Muscle of leg (tissue), 3 donors: ENCODE measurements at regions not wholly inside any gene's neighbourhood (a gene's known extent, or its start where the extent isn't known, plus 50 kb on each side); places are given as distances from the start of the nearest gene placed in this dataset.

Experiments used
- DNase-seq: peaks from one replicate; pipeline ENCODE4 v3.0.0; 2013
- H3K27ac ChIP-seq: one replicate; pipeline ENCODE4 v1.5.1; 2013; ENCODE audit warnings: mild to moderate bottlenecking, low read length, control low read depth
- H3K27me3 ChIP-seq: one replicate; pipeline ENCODE4 v1.6.1; 2013; ENCODE audit warnings: low read length; ENCODE audit not compliant: control insufficient read depth, insufficient read depth
- H3K36me3 ChIP-seq: one replicate; pipeline ENCODE4 v1.6.1; 2013; ENCODE audit warnings: low read length; ENCODE audit not compliant: control insufficient read depth, insufficient read depth
- H3K4me1 ChIP-seq: one replicate; pipeline ENCODE4 v1.6.1; 2013; ENCODE audit warnings: low read length; ENCODE audit not compliant: control insufficient read depth, insufficient read depth
- H3K4me3 ChIP-seq: one replicate; pipeline ENCODE4 v1.5.1; 2013; ENCODE audit warnings: low read length, control low read depth
- H3K9me3 ChIP-seq: replicated peaks from 2 replicates; pipeline ENCODE4 v1.6.1; 2013; ENCODE audit warnings: low read depth, low read length; ENCODE audit not compliant: control insufficient read depth
- WGBS: methylation state at CpG from one replicate; pipeline ENCODE4 v1.1.5; 2013; ENCODE audit warnings: missing lambda C conversion rate; ENCODE audit not compliant: insufficient coverage; 5-methylcytosine and 5-hydroxymethylcytosine counted together

DNA sequence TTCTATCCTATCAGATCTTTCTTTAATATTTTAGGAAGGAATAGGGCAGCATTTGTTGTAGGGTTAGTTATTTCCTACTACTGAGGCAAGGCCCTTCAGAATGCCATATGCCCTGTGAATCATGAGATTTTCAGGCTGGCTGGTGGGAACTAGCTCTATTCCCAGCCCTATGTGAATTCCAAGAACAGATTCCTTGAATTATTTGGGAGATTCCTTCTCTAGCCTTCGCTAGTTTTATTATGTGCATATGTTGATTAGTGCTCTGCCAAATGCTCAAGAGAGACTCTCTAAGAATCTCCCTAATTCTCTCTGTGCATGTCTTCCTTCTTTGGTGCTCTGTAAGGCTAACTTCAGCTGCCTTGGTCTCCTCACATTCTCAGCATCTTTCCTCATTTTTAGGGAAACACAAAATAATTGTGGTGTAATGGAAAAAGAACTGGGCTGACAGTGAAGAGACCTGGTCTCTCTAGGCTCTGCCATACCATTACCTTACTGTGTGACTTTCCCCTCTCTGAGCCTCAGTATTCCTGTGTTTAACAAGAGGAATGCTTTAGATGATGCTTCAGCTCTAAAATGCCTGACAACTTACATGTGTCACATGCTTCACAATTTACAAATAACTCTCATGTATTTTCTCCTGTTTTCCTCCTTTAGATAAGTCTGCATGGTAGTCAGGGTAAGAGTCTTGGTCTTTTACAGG is 79.7 kb downstream of the VMA21 start:
- no peak for DNase-seq
- Histone ChIP-seq H3K27me3 (no peaks in the 10 kb centered on the region), H3K27ac (no peak overlapping the region), H3K9me3 (no peaks in the 10 kb centered on the region), H3K4me3 (no peak overlapping the region), H3K4me1 (no peaks in the 10 kb centered on the region), H3K36me3 (no peaks in the 10 kb centered on the region)
- WGBS: no CpG with 5 or more reads among the region's 1 CpG

- no peaks in the 10 kb centered on the region for H3K27me3 ChIP-seq
- H3K4me3 ChIP-seq: no peak overlapping the region
- DNase-seq: peak; percentile 5
- H3K27ac ChIP-seq: no peak overlapping the region
- no peaks in the 10 kb centered on the region for H3K36me3 ChIP-seq
- no peaks in the 10 kb centered on the region for H3K4me1 ChIP-seq
- H3K9me3 ChIP-seq: no peaks in the 10 kb centered on the region
- 56% methylated on average over 4 of the region's 4 CpGs for WGBS
Measured at GRCh38 chrX:151478058-151478457, 81.1 kb downstream of the VMA21 start.

- Histone ChIP-seq H3K27ac (no peak overlapping the region), H3K27me3 (no peaks in the 10 kb centered on the region), H3K4me1 (no peaks in the 10 kb centered on the region), H3K36me3 (no peaks in the 10 kb centered on the region), H3K4me3 (no peak overlapping the region), H3K9me3 (no peaks in the 10 kb centered on the region)
- 42% methylated on average over 2 of the region's 2 CpGs for WGBS
- DNase-seq: no peak
Measured at GRCh38 chrX:151488677-151489076, 74.8 kb upstream of the PASD1 start.

- no peaks in the 10 kb centered on the region for H3K36me3 ChIP-seq
- no peaks in the 10 kb centered on the region for H3K27me3 ChIP-seq
- H3K9me3 ChIP-seq: no peaks in the 10 kb centered on the region
- H3K4me3 ChIP-seq: no peak overlapping the region
- H3K27ac ChIP-seq: no peak overlapping the region
- 43% methylated on average over 1 of the region's 2 CpGs for WGBS
- no peaks in the 10 kb centered on the region for H3K4me1 ChIP-seq
- DNase-seq: peak; percentile 13
Measured at GRCh38 chrX:151505796-151506195, 57.7 kb upstream of the PASD1 start.

DNA sequence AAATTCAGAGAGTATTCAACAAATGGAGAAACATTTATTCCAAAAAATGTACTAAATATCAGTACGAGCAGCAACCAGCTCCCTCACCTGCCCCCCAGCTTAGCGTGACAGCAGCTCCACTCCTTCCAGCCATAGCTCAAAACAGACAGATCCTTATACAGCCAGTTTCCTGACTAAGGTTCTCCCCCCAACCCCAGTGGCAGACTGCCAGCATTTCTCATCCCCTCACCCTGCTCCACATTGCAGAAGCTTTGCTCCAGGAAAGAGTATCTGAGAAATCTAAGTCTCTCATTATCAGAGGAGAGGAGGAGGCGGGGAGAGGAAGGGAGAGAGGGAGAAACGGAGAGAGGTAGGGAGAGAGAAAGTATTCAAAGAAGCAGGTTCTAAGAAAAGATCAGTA is 53.3 kb upstream of the PASD1 start:
- 42% methylated on average over 2 of the region's 4 CpGs for WGBS
- no peaks in the 10 kb centered on the region for H3K9me3 ChIP-seq
- no peaks in the 10 kb centered on the region for H3K27me3 ChIP-seq
- H3K4me1 ChIP-seq: no peaks in the 10 kb centered on the region
- H3K36me3 ChIP-seq: no peaks in the 10 kb centered on the region
- no peak overlapping the region for H3K4me3 ChIP-seq
- H3K27ac ChIP-seq: no peak overlapping the region
- no peak for DNase-seq

DNA sequence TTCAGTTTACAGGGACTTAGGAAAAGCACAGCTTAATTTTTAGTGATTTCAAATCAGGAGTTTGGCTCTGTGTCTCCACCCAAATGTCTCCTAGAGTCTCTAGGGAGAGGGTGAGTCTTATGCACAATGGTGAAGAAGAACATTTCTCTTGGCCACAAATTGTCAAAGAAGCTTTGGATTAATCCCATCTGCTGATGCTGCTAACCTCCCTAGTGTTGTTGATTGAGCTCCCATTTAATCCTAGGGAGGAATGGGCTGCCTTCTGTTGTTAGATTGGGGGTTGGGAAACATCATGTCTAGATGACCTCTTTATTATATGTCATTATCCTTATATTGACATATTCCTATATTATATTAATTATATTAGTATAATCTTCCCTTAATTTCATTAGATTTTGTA is 50.0 kb upstream of the PASD1 start:
- no peaks in the 10 kb centered on the region for H3K27me3 ChIP-seq
- H3K9me3 ChIP-seq: no peaks in the 10 kb centered on the region
- no peak overlapping the region for H3K4me3 ChIP-seq
- no peak for DNase-seq
- no peaks in the 10 kb centered on the region for H3K36me3 ChIP-seq
- H3K27ac ChIP-seq: no peak overlapping the region
- H3K4me1 ChIP-seq: no peaks in the 10 kb centered on the region
